AG04450 (cell line): ENCODE measurements at regions not wholly inside any gene's neighbourhood (a gene's known extent, or its start where the extent isn't known, plus 50 kb on each side); places are given as distances from the start of the nearest gene placed in this dataset.

Source experiments
- CTCF ChIA-PET: fragments of 300-600, 350-600 bp; formaldehyde crosslinking; extraction: SDS; loops from one replicate; lab custom pipeline; 2022; ENCODE audit warnings: antibody characterized with exemption, inconsistent platforms; lab: Charles Lee
- POLR2A ChIA-PET: fragments of 350-600 bp; formaldehyde crosslinking; extraction: SDS; loops from one replicate; lab custom pipeline; 2021; ENCODE audit warnings: antibody characterized with exemption, inconsistent platforms; lab: Yijun Ruan, JAX
- DNase-seq: peaks from one replicate; pipeline ENCODE4 v3.0.0-alpha.2; 2011; ENCODE audit warnings: low read depth, low spot score
- H3K27ac ChIP-seq: one replicate; pipeline ENCODE4 v1.5.1; 2012; ENCODE audit warnings: low read depth, low read length, control low read depth
- H3K27me3 ChIP-seq: one replicate; pipeline ENCODE4 v1.6.0; 2012; ENCODE audit warnings: low read length; ENCODE audit not compliant: control insufficient read depth, insufficient read depth
- H3K4me3 ChIP-seq: 2 replicates; pipeline ENCODE4 v1.5.1; 2011; ENCODE audit warnings: mild to moderate bottlenecking, low read depth, low read length, control low read depth
- H3K9me3 ChIP-seq: 2 replicates; pipeline ENCODE4 v1.5.1; 2012; ENCODE audit warnings: low read length; ENCODE audit not compliant: control insufficient read depth, insufficient read depth
- CTCF ChIP-seq: IDR thresholded peaks from 2 replicates; pipeline ENCODE4 v1.5.1; 2011; ENCODE audit warnings: low read depth, low read length, control low read depth, inconsistent platforms

DNA sequence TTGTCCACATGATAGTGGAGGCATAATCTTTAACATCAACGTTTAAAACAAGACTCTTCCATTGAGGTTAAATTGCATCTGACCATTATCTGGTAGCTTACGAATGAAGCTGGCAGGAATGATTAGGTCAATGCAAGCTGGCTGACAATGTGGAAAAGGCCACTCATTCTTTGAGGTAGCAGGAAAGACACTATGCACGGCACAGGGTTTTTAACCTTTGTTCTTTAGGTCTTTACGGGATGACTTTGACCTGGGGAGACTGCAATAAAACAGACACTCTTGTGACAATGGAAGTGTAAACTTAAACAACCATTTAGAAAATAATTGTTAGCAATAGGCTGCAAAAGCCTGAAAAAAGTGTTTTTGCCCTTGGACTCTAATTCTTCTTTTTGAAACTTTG is 193.8 kb upstream of the FOXD3 start:
- Histone ChIP-seq H3K27ac (no peak overlapping the region), H3K4me3 (no peak overlapping the region), H3K9me3 (no peaks in the 10 kb centered on the region), H3K27me3 (peaks cover 7% of the 10 kb centered on the region)
- DNase-seq = no peak
- ChIA-PET CTCF (interaction anchor here (0.6 kb wide), 1 partner anchor 267 kb away, joined by 4 read pairs; no protein-coding TSS in a partner anchor), POLR2A (no interaction called here)
- no peak for TF ChIP-seq CTCF

DNA sequence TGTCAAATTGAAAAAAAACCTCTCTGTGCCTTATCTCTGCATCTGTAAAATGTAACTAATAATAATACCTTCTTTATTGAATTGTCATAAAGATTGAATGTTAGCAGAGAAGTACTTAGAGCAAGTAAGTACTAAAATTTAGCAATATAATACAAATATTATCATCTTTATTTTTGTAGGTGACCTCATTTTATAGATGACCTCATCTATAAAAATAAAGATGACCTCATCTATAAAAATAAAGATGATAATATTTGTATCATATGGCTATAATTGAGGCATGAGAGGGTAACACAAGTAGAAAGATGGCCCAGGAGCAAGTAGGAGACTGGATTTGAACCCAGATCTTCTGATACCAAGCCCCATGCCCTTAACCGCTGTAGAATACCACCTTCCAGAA is 193.2 kb upstream of the FOXD3 start:
- no peak overlapping the region for H3K27ac ChIP-seq
- POLR2A ChIA-PET = no interaction called here
- no peak for DNase-seq
- no peaks in the 10 kb centered on the region for H3K9me3 ChIP-seq
- TF ChIP-seq CTCF = no peak
- no peak overlapping the region for H3K4me3 ChIP-seq
- CTCF ChIA-PET = no interaction called here
- H3K27me3 ChIP-seq = peaks cover 7% of the 10 kb centered on the region

DNA sequence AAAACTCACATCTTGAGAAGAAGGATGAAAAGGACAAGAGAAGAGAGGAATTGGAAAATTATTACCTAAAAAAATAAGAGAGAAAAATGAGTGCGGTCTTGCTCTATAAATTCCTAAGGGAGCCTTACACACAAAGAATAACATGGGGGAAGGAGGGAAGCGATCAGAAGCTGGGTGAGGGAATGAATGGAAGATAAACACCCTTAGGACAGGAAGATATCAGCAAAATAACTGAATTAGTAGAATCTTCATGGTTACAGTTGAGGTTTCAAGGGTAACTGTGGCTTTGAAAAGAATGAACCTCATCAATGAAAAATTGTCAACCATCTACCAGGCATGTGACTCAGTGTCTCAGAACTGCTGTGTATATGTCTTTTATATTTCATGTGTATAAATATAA is 192.5 kb upstream of the FOXD3 start:
- TF ChIP-seq CTCF = no peak
- Histone ChIP-seq H3K27me3 (peaks cover 7% of the 10 kb centered on the region), H3K4me3 (no peak overlapping the region), H3K27ac (no peak overlapping the region), H3K9me3 (no peaks in the 10 kb centered on the region)
- no peak for DNase-seq
- ChIA-PET POLR2A (no interaction called here), CTCF (interaction anchor here (0.8 kb wide), 1 partner anchor 19 kb away, joined by 3 read pairs; no protein-coding TSS in a partner anchor)

GRCh38 chr1:63134501-63135173 is 187.7 kb upstream of the FOXD3 start:
- CTCF ChIA-PET = interaction anchor here (1.0 to 2.9 kb wide), 3 partner anchors 15 to 293 kb away, joined by 3 to 7 read pairs (median 3); no protein-coding TSS in a partner anchor
- TF ChIP-seq CTCF = no peak
- H3K4me3 ChIP-seq = no peak overlapping the region
- H3K27me3 ChIP-seq = peaks cover 7% of the 10 kb centered on the region
- DNase-seq = no peak
- H3K9me3 ChIP-seq = no peaks in the 10 kb centered on the region
- POLR2A ChIA-PET = no interaction called here
- no peak overlapping the region for H3K27ac ChIP-seq

GRCh38 chr1:63135174-63135512 is 187.2 kb upstream of the FOXD3 start:
- Histone ChIP-seq H3K27ac (no peak overlapping the region), H3K4me3 (no peak overlapping the region), H3K27me3 (peaks cover 7% of the 10 kb centered on the region), H3K9me3 (no peaks in the 10 kb centered on the region)
- no peak for DNase-seq
- ChIA-PET CTCF (interaction anchor here (1.0 to 2.9 kb wide), 3 partner anchors 14 to 293 kb away, joined by 3 to 7 read pairs (median 3); no protein-coding TSS in a partner anchor), POLR2A (no interaction called here)
- no peak for TF ChIP-seq CTCF
